Panc1 (cell line): ENCODE measurements at regions not wholly inside any gene's neighbourhood (a gene's known extent, or its start where the extent isn't known, plus 50 kb on each side); places are given as distances from the start of the nearest gene placed in this dataset.
"Not testable (repeated sequence)": the region's sequence is repeated elsewhere in the genome, so short reads cannot be mapped to it uniquely, and the experiment has no call there.

Experiments used
- ATAC-seq: fragments of 200-7000 bp; cut with Tn5 transposase; 2 replicates; pipeline ENCODE4 v1.9.1; 2020; ENCODE audit warnings: mild to moderate bottlenecking, moderate library complexity
- BruUV-seq: library from RNA; stranded (reverse); fragments of 400-500 nt; replicated peaks from 2 replicates; lab custom pipeline; 2021; lab: Mats Ljungman, UMichigan
- CTCF ChIA-PET: fragments of 300-600 bp; sonication (Branson Sonifier 250); formaldehyde crosslinking; loops from one replicate; lab custom pipeline; 2022; ENCODE audit warnings: antibody characterized with exemption; lab: Charles Lee
- POLR2A ChIA-PET: fragments of 300-600 bp; sonication (Branson Sonifier 250); formaldehyde crosslinking; loops from one replicate; lab custom pipeline; 2022; ENCODE audit warnings: antibody characterized with exemption; lab: Charles Lee
- DNase-seq: peaks from one replicate; pipeline ENCODE4 v3.0.0-alpha.2; 2010; ENCODE audit warnings: low read depth, low spot score
- H3K27ac ChIP-seq: 2 replicates; pipeline ENCODE4 v1.5.1; 2011; ENCODE audit warnings: mild to moderate bottlenecking, low read length, inconsistent platforms
- H3K27me3 ChIP-seq: fragments of 200-500 bp; sonication (Bioruptor generic); 2 replicates; pipeline ENCODE4 v1.6.0; 2014; ENCODE audit warnings: low read length, inconsistent platforms; ENCODE audit not compliant: control insufficient read depth, insufficient read depth
- H3K36me3 ChIP-seq: fragments of 200-500 bp; sonication (Bioruptor generic); 2 replicates; pipeline ENCODE4 v1.5.1; 2014; ENCODE audit warnings: inconsistent platforms, mild to moderate bottlenecking, low read length, moderate library complexity; ENCODE audit not compliant: control insufficient read depth, insufficient read depth
- H3K4me1 ChIP-seq: 2 replicates; pipeline ENCODE4 v1.5.1; 2011; ENCODE audit warnings: inconsistent platforms, mild to moderate bottlenecking, low read length, moderate library complexity; ENCODE audit not compliant: control insufficient read depth, insufficient read depth
- H3K4me3 ChIP-seq, 2 experiments: 2 replicates each; pipeline ENCODE4 v1.5.1; 2011 to 2012; ENCODE audit warnings: low read depth in 2 of 2, low read length in 2 of 2, mild to moderate bottlenecking in 2 of 2, inconsistent platforms in 1 of 2, moderate library complexity in 1 of 2
- H3K9me3 ChIP-seq: fragments of 200-500 bp; sonication (Bioruptor generic); 2 replicates; pipeline ENCODE4 v1.5.1; 2014; ENCODE audit warnings: low read depth, mild to moderate bottlenecking, inconsistent platforms, low read length, moderate library complexity; ENCODE audit not compliant: control insufficient read depth, insufficient read depth
- CTCF ChIP-seq: fragments of 450-650 bp; IDR thresholded peaks from 2 replicates; pipeline ENCODE4 v1.5.1; 2017; ENCODE audit warnings: mild to moderate bottlenecking
- POLR2AphosphoS5 ChIP-seq: IDR thresholded peaks from 2 replicates; pipeline ENCODE4 v1.6.1; 2012; ENCODE audit warnings: mild to moderate bottlenecking, low read depth, low read length, moderate library complexity
- REST ChIP-seq, 2 experiments: IDR thresholded peaks; 2 replicates each; pipeline ENCODE4 v1.6.1; 2011 to 2012; ENCODE audit warnings: low read depth in 2 of 2, control low read depth in 1 of 2, low read length in 1 of 2, mild to moderate bottlenecking in 1 of 2, moderate library complexity in 1 of 2; ENCODE audit not compliant: insufficient read depth in 1 of 2
- SIN3A ChIP-seq: IDR thresholded peaks from 2 replicates; pipeline ENCODE4 v1.6.1; 2012; ENCODE audit warnings: low read depth, mild to moderate bottlenecking, low read length, moderate library complexity, borderline replicate concordance; ENCODE audit not compliant: insufficient read depth
- TCF7L2 ChIP-seq: IDR thresholded peaks from 2 replicates; pipeline ENCODE4 v1.6.1; 2011; ENCODE audit warnings: mild to moderate bottlenecking, low read depth, low read length, inconsistent platforms
- in situ Hi-C: cut with HindIII; loops from 2 replicates; pipeline ENCODE4 v1.10.0; 2016; ENCODE audit warnings: low sequenced_read_pairs, low pct_unique_long_range_greater_than_20kb
- intact Hi-C: fragments of 100-400 bp; cut with micrococcal nuclease; formaldehyde crosslinking; loops from one replicate; pipeline ENCODE4 v1.10.0; 2022; ENCODE audit not compliant: unreplicated experiment

GRCh38 chr9:108031221-108031620 lies 541.7 kb upstream of the KLF4 start:
- H3K4me1 ChIP-seq, H3K27me3 ChIP-seq, CTCF ChIA-PET, H3K36me3 ChIP-seq, intact Hi-C loops, H3K27ac ChIP-seq, BruUV-seq, DNase-seq, in situ Hi-C loops, H3K4me3 ChIP-seq, ATAC-seq, H3K9me3 ChIP-seq, POLR2A ChIA-PET: not testable (repeated sequence)

- CTCF ChIA-PET, BruUV-seq, DNase-seq, POLR2A ChIA-PET, intact Hi-C loops, ATAC-seq, H3K27me3 ChIP-seq, H3K4me1 ChIP-seq, H3K9me3 ChIP-seq, in situ Hi-C loops, H3K27ac ChIP-seq, H3K4me3 ChIP-seq, H3K36me3 ChIP-seq: not testable (repeated sequence)
Measured at GRCh38 chr9:108026718-108027117, 537.1 kb upstream of the KLF4 start.

GRCh38 chr9:108024604-108025003 lies 535.0 kb upstream of the KLF4 start:
- Histone ChIP-seq H3K27ac (no peak overlapping the region), H3K36me3 (no peaks in the 10 kb centered on the region), H3K27me3 (no peaks in the 10 kb centered on the region), H3K9me3 (no peaks in the 10 kb centered on the region), H3K4me3 (no peak overlapping the region), H3K4me1 (no peaks in the 10 kb centered on the region)
- ATAC-seq = no peak
- intact Hi-C loops (no loop called here), in situ Hi-C loops (no loop called here)
- BruUV-seq = no TSS peak
- POLR2A ChIA-PET = no interaction called here
- TF ChIP-seq CTCF (no peak), REST (IDR thresholded peaks at IDR 0.05; ENCODE audit: insufficient read depth in 1 of 2, low read depth in 2 of 2, low read length in 1 of 2) (no peak), TCF7L2 (no peak), SIN3A (no peak), POLR2AphosphoS5 (no peak)
- CTCF ChIA-PET = no interaction called here
- no peak for DNase-seq
